ENCODE measurements at regions not wholly inside any gene's neighbourhood (a gene's known extent, or its start where the extent isn't known, plus 50 kb on each side); places are given as distances from the start of the nearest gene placed in this dataset.

DNA sequence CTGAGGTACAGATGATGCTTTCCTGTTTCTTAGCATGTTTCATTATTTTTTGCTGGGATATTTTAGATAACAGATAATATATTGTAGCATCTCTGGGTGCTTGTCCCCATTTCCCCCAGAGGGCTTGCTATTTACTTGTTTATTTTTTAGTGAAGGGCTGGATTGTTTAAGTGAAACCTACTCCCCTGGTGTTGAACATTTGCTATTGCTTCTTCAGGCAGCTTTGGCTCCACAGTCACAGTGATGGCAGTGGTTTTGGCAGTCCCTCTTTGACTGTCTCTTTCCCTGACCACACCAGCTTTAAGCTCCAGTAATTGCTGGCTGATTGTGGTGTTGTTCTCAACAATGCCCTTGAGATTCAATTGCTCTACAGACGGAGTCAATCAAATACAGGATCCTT is 128.9 kb downstream of the KLF13 start:
- POLR2A ChIA-PET, result no interaction called here
- ATAC-seq, result peak; percentile 43
- in situ Hi-C loops (cut with MboI), result no loop called here
- WGBS (ENCODE audit: insufficient coverage, insufficient replicate concordance, low lambda C conversion rate, missing lambda C conversion rate), result 38% methylated on average over 1 of the region's 1 CpG
- H3K79me2 ChIP-seq (ENCODE audit: control insufficient read depth, insufficient read depth, low read length), result no peaks in the 10 kb centered on the region
- no peaks in the 10 kb centered on the region for H3K27me3 ChIP-seq (replicated peaks in 1 of 2; ENCODE audit: control insufficient read depth in 2 of 2, insufficient read depth in 2 of 2, low read length in 1 of 2)
- RAD21 ChIA-PET (ENCODE audit: unreplicated experiment), result interaction anchor here (1.2 to 6.2 kb wide), 2 partner anchors 17 to 18 kb away, joined by 3 to 72 read pairs; no protein-coding TSS in a partner anchor
- H4K20me1 ChIP-seq (ENCODE audit: control insufficient read depth, insufficient read depth), result no peaks in the 10 kb centered on the region
- TF ChIP-seq, protein P1, sequence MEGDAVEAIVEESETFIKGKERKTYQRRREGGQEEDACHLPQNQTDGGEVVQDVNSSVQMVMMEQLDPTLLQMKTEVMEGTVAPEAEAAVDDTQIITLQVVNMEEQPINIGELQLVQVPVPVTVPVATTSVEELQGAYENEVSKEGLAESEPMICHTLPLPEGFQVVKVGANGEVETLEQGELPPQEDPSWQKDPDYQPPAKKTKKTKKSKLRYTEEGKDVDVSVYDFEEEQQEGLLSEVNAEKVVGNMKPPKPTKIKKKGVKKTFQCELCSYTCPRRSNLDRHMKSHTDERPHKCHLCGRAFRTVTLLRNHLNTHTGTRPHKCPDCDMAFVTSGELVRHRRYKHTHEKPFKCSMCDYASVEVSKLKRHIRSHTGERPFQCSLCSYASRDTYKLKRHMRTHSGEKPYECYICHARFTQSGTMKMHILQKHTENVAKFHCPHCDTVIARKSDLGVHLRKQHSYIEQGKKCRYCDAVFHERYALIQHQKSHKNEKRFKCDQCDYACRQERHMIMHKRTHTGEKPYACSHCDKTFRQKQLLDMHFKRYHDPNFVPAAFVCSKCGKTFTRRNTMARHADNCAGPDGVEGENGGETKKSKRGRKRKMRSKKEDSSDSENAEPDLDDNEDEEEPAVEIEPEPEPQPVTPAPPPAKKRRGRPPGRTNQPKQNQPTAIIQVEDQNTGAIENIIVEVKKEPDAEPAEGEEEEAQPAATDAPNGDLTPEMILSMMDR (IDR thresholded peaks at IDR 0.05 in 2 of 3, conservative IDR thresholded peaks at IDR 0.05 in 1 of 3; ENCODE audit: control insufficient read depth in 2 of 3, extremely low read depth in 1 of 3, insufficient read depth in 1 of 3, low read depth in 3 of 3, low read length in 3 of 3), result peak in 2 of 3 experiments; percentile 27 to 32; a peak in 2 of 6 replicates
- TF ChIP-seq HCFC1 (IDR thresholded peaks at IDR 0.05; ENCODE audit: low read length) (no peak), CHD1 (IDR thresholded peaks at IDR 0.05; ENCODE audit: low read depth, low read length) (no peak), TBL1XR1 (IDR thresholded peaks at IDR 0.05; ENCODE audit: low read depth, low read length) (no peak)
- no peaks in the 10 kb centered on the region; the same call in 2 of the 3 replicates for H3K9me3 ChIP-seq (replicated peaks; ENCODE audit: control insufficient read depth, insufficient read depth, low read length)
- intact Hi-C loops (cut with micrococcal nuclease; ENCODE audit: unreplicated experiment), result no loop called here
- no peak overlapping the region; the same call in 1 of the 2 replicates for H3K4me2 ChIP-seq (ENCODE audit: control insufficient read depth, insufficient read depth)
- no peaks in the 10 kb centered on the region for H3K36me3 ChIP-seq (ENCODE audit: control insufficient read depth in 2 of 2, insufficient read depth in 2 of 2, low read length in 1 of 2)
- FAIRE-seq, result no peak
- H3K4me3 ChIP-seq, result no peak overlapping the region
- no peak overlapping the region; the same call in 1 of the 2 replicates for H2AFZ ChIP-seq (ENCODE audit: control insufficient read depth, low read depth, low read length)
- peaks cover 22% of the 10 kb centered on the region for H3K4me1 ChIP-seq (ENCODE audit: control insufficient read depth, insufficient read depth, low read length)
- BruUV-seq (replicated peaks), result no TSS peak
- no peak for DNase-seq (ENCODE audit: low read depth, low spot score)
- SMC1A ChIA-PET (ENCODE audit: uncharacterized antibody, unreplicated experiment), result interaction anchor here (0.9 to 1.6 kb wide), 6 partner anchors 15 to 102 kb away, joined by 3 to 6 read pairs (median 3); no protein-coding TSS in a partner anchor
- H3K27ac ChIP-seq (ENCODE audit: control insufficient read depth, insufficient read depth), result no peak overlapping the region
- no peak overlapping the region for H3K9ac ChIP-seq (ENCODE audit: control insufficient read depth, insufficient read depth, low read length)
- CTCF ChIA-PET, result interaction anchor here (0.8 to 1.8 kb wide), 5 partner anchors 10 to 36 kb away, joined by 3 to 4 read pairs (median 4); no protein-coding TSS in a partner anchor

All from GM12878 (cell line).